Common myeloid progenitor, CD34-positive (primary cell): ENCODE measurements at regions not wholly inside any gene's neighbourhood (a gene's known extent, or its start where the extent isn't known, plus 50 kb on each side); places are given as distances from the start of the nearest gene placed in this dataset.
A peak's percentile ranks its signal among the peaks of the same experiment; 100 is the strongest.

Experiments
- CTCF ChIA-PET: fragments of 350-600 bp; sonication (Branson Sonifier 250); formaldehyde crosslinking; loops from one replicate; lab custom pipeline; 2021; ENCODE audit warnings: antibody characterized with exemption; lab: Charles Lee
- POLR2A ChIA-PET: fragments of 350-600 bp; sonication (Branson Sonifier 250); formaldehyde crosslinking; loops from one replicate; lab custom pipeline; 2021; ENCODE audit warnings: antibody characterized with exemption; lab: Charles Lee
- DNase-seq, 3 donors: peaks; one replicate each; pipeline versions ENCODE4 v3.0.0 to v3.0.0-alpha.2; 2013
- H3K27ac ChIP-seq, 2 experiments: 1 replicate in 1 of 2; 2 replicates in 1 of 2; pipeline ENCODE4 v1.7.0; 2013; ENCODE audit warnings: inconsistent platforms in 2 of 2, low read length in 2 of 2, mild to moderate bottlenecking in 2 of 2, low read depth in 1 of 2, moderate library complexity in 1 of 2; ENCODE audit not compliant: severe bottlenecking in 2 of 2, insufficient read depth in 1 of 2, poor library complexity in 1 of 2
- H3K27me3 ChIP-seq, 5 experiments: replicated peaks in 2 of 5; 1 replicate in 3 of 5; 2 replicates in 2 of 5; pipeline versions ENCODE4 v1.6.1 to v1.7.0; 2013; ENCODE audit warnings: low read length in 4 of 5, mild to moderate bottlenecking in 2 of 5, moderate library complexity in 2 of 5, inconsistent platforms in 1 of 5; ENCODE audit not compliant: insufficient read depth in 5 of 5, control insufficient read depth in 4 of 5
- H3K36me3 ChIP-seq, 4 experiments: 1 replicate in 2 of 4; 2 replicates in 2 of 4; pipeline versions ENCODE4 v1.6.1 to v1.7.0; 2013; ENCODE audit warnings: low read length in 3 of 4, control low read depth in 1 of 4, mild to moderate bottlenecking in 1 of 4; ENCODE audit not compliant: control insufficient read depth in 4 of 4, insufficient read depth in 4 of 4
- H3K4me1 ChIP-seq, 4 experiments: 1 replicate in 3 of 4; 2 replicates in 1 of 4; pipeline versions ENCODE4 v1.6.1 to v1.7.1; 2013; ENCODE audit warnings: low read length in 3 of 4, mild to moderate bottlenecking in 3 of 4, control low read depth in 1 of 4, inconsistent platforms in 1 of 4, moderate library complexity in 1 of 4; ENCODE audit not compliant: control insufficient read depth in 4 of 4, insufficient read depth in 4 of 4; ENCODE audit errors: control extremely low read depth in 1 of 4
- H3K4me3 ChIP-seq, 7 experiments: 1 replicate in 4 of 7; 2 replicates in 3 of 7; pipeline versions ENCODE4 v1.5.1 to v1.7.0; 2013; ENCODE audit warnings: mild to moderate bottlenecking in 7 of 7, low read length in 6 of 7, moderate library complexity in 6 of 7, inconsistent platforms in 2 of 7, low read depth in 2 of 7, control low read depth in 1 of 7; ENCODE audit not compliant: insufficient read depth in 4 of 7, control insufficient read depth in 1 of 7; ENCODE audit errors: extremely low read depth in 1 of 7
- H3K9me3 ChIP-seq, 5 experiments: 1 replicate in 4 of 5; 2 replicates in 1 of 5; pipeline versions ENCODE4 v1.6.1 to v1.7.1; 2013; ENCODE audit warnings: low read length in 4 of 5, mild to moderate bottlenecking in 2 of 5, inconsistent platforms in 1 of 5, low read depth in 1 of 5, moderate library complexity in 1 of 5; ENCODE audit not compliant: control insufficient read depth in 4 of 5, insufficient read depth in 2 of 5; ENCODE audit errors: control extremely low read depth in 1 of 5
- WGBS: methylation state at CpG from one replicate; pipeline ENCODE4 v1.1.5; 2013; ENCODE audit not compliant: insufficient coverage; 5-methylcytosine and 5-hydroxymethylcytosine counted together

- H3K27ac ChIP-seq, result peak overlapping the region in 1 of 2 experiments; percentile 78
- ChIA-PET POLR2A (interaction anchor here (0.6 to 1.6 kb wide), 5 partner anchors 27 to 79 kb away, joined by 3 to 6 read pairs (median 4); partner anchors contain the start of gene ARF6), CTCF (interaction anchor here (1.0 to 2.2 kb wide), 8 partner anchors 12 to 108 kb away, joined by 3 to 7 read pairs (median 4); no protein-coding TSS in a partner anchor)
- H3K4me3 ChIP-seq, result peak overlapping the region in 4 of 7 experiments; percentile 8 to 50 (median 30)
- H3K36me3 ChIP-seq, result no peaks in the 10 kb centered on the region
- peaks cover 26 to 45% (median 39%) of the 10 kb centered on the region in 4 experiments for H3K4me1 ChIP-seq
- no peaks in the 10 kb centered on the region for H3K9me3 ChIP-seq
- peak; percentile 58 to 91 (median 85) for DNase-seq
- WGBS, result 38% methylated on average over 3 of the region's 9 CpGs
- H3K27me3 ChIP-seq, result no peaks in the 10 kb centered on the region
Measured at GRCh38 chr14:49971156-49972130, 78.6 kb downstream of the ARF6 start.

- WGBS, result 0% methylated on average over 3 of the region's 5 CpGs
- peak overlapping the region in 4 of 7 experiments; percentile 2 to 49 (median 12) for H3K4me3 ChIP-seq
- H3K27ac ChIP-seq, result peak overlapping the region in 1 of 2 experiments; percentile 78
- ChIA-PET POLR2A (interaction anchor here (0.6 to 1.6 kb wide), 3 partner anchors 27 to 60 kb away, joined by 3 to 6 read pairs (median 5); no protein-coding TSS in a partner anchor), CTCF (interaction anchor here (0.8 to 2.2 kb wide), 8 partner anchors 11 to 109 kb away, joined by 3 to 7 read pairs (median 4); no protein-coding TSS in a partner anchor)
- DNase-seq, result peak in 2 of 3 donors; percentile 64 to 73
- H3K9me3 ChIP-seq, result no peaks in the 10 kb centered on the region
- H3K36me3 ChIP-seq, result no peaks in the 10 kb centered on the region
- H3K4me1 ChIP-seq, result peaks cover 26 to 52% (median 40%) of the 10 kb centered on the region in 4 experiments
- H3K27me3 ChIP-seq, result no peaks in the 10 kb centered on the region
Measured at GRCh38 chr14:49972131-49972671, 79.3 kb downstream of the ARF6 start.

DNA sequence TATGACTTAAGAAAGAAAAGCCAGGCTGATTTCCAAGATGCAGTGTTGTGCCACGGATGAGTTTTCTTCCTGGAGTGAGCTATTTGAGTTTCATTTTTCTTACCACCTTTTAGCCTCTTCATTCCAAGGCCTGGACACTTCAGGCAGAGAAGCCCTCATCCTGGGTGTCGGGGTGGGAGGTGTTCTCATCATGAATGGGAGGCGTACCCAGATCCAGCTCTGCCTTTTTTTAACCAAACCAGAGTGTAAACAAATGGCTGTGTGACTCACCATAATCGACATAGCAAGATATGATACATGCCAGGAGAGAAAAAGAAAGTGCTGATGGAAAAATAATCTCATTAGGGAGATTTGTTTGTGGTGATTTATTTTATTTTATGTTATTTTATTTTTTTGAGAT is 79.9 kb downstream of the ARF6 start:
- peak in 2 of 3 donors; percentile 13 to 45 for DNase-seq
- Histone ChIP-seq H3K36me3 (no peaks in the 10 kb centered on the region), H3K9me3 (no peaks in the 10 kb centered on the region), H3K27ac (peak overlapping the region in 1 of 2 experiments; percentile 78), H3K4me1 (peaks cover 26 to 58% (median 44%) of the 10 kb centered on the region in 4 experiments), H3K27me3 (no peaks in the 10 kb centered on the region), H3K4me3 (peak overlapping the region in 2 of 7 experiments; percentile 26 to 49)
- WGBS, result no CpG with 5 or more reads among the region's 4 CpGs
- ChIA-PET CTCF (interaction anchor here (0.8 to 2.2 kb wide), 4 partner anchors 22 to 111 kb away, joined by 3 to 7 read pairs (median 3); no protein-coding TSS in a partner anchor), POLR2A (interaction anchor here (1.6 kb wide), 1 partner anchor 26 kb away, joined by 5 read pairs; no protein-coding TSS in a partner anchor)

DNA sequence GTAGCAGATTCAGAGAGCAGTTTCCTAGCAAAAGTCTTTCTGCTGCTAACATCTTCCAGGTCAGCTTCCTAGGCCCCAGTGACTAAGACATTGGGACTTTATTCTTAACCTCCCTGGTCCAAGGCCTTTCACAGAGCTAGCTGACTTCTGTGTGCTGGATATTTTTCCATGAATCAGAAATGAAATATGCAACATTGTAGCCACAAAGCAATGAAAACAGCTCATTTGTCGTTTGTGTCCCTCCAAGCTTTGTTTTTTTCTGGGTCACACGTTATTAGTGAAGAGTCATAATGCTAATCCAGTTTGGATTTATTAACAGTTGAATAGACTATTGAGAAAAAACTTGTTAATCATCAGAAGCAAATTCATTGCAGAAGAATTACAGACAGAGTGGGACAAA is 82.4 kb downstream of the ARF6 start:
- CTCF ChIA-PET, result interaction anchor here (0.6 to 2.1 kb wide), 6 partner anchors 23 to 107 kb away, joined by 3 to 8 read pairs (median 3); no protein-coding TSS in a partner anchor
- H3K4me3 ChIP-seq, result no peak overlapping the region
- H3K4me1 ChIP-seq, result peaks cover 26 to 56% (median 41%) of the 10 kb centered on the region in 4 experiments
- no peaks in the 10 kb centered on the region for H3K9me3 ChIP-seq
- no peak overlapping the region for H3K27ac ChIP-seq
- no peaks in the 10 kb centered on the region for H3K27me3 ChIP-seq
- WGBS, result no CpG with 5 or more reads among the region's 2 CpGs
- H3K36me3 ChIP-seq, result no peaks in the 10 kb centered on the region
- no peak for DNase-seq
- POLR2A ChIA-PET, result no interaction called here

- CTCF ChIA-PET, result interaction anchor here (1.0 to 2.1 kb wide), 5 partner anchors 15 to 108 kb away, joined by 3 to 8 read pairs (median 4); no protein-coding TSS in a partner anchor
- Histone ChIP-seq H3K36me3 (no peaks in the 10 kb centered on the region), H3K4me3 (no peak overlapping the region), H3K27ac (no peak overlapping the region), H3K9me3 (no peaks in the 10 kb centered on the region), H3K4me1 (peaks cover 22 to 51% (median 36%) of the 10 kb centered on the region in 4 experiments), H3K27me3 (no peaks in the 10 kb centered on the region)
- WGBS, result 100% methylated on average over 2 of the region's 3 CpGs
- DNase-seq, result no peak
- POLR2A ChIA-PET, result no interaction called here
Measured at GRCh38 chr14:49975799-49976198, 82.9 kb downstream of the ARF6 start.

GRCh38 chr14:49977126-49977841 is 84.4 kb downstream of the ARF6 start:
- no peak overlapping the region for H3K4me3 ChIP-seq
- H3K9me3 ChIP-seq, result no peaks in the 10 kb centered on the region
- peaks cover 8 to 36% (median 21%) of the 10 kb centered on the region in 4 experiments for H3K4me1 ChIP-seq
- no peaks in the 10 kb centered on the region for H3K36me3 ChIP-seq
- ChIA-PET POLR2A (interaction anchor here (1.0 kb wide), 1 partner anchor 23 kb away, joined by 3 read pairs; no protein-coding TSS in a partner anchor), CTCF (interaction anchor here (0.6 to 1.6 kb wide), 3 partner anchors 14 to 175 kb away, joined by 3 to 6 read pairs (median 5); no protein-coding TSS in a partner anchor)
- WGBS, result 88% methylated on average over 5 of the region's 5 CpGs
- H3K27ac ChIP-seq, result peak overlapping the region in 1 of 2 experiments; percentile 40
- H3K27me3 ChIP-seq, result no peaks in the 10 kb centered on the region
- DNase-seq, result peak in 2 of 3 donors; percentile 47 to 65
